Kidney (tissue), 13 donors: ENCODE measurements at regions not wholly inside any gene's neighbourhood (a gene's known extent, or its start where the extent isn't known, plus 50 kb on each side); places are given as distances from the start of the nearest gene placed in this dataset.
A peak's percentile ranks its signal among the peaks of the same experiment; 100 is the strongest.

Experiments
- DNase-seq, 5 donors: peaks; one replicate each; pipeline ENCODE4 v3.0.0-alpha.2; 2013 to 2020
- FAIRE-seq: peaks from 2 replicates; lab custom pipeline; 2012; peaks lifted over from hg19 to GRCh38; lab: Jason Lieb, UNC
- H3K27ac ChIP-seq, 2 donors: one replicate each; pipeline ENCODE4 v1.7.0; 2013; ENCODE audit warnings: low read depth in 2 of 2, low read length in 2 of 2, inconsistent platforms in 1 of 2
- H3K27me3 ChIP-seq: one replicate; pipeline ENCODE4 v1.7.1; 2013; ENCODE audit warnings: low read length, inconsistent platforms; ENCODE audit not compliant: control insufficient read depth, insufficient read depth
- H3K36me3 ChIP-seq, 3 donors: one replicate each; pipeline versions ENCODE4 v1.7.0 to v1.7.1; 2013; ENCODE audit warnings: low read length in 3 of 3, control low read depth in 1 of 3, inconsistent platforms in 1 of 3; ENCODE audit not compliant: insufficient read depth in 3 of 3, control insufficient read depth in 2 of 3
- H3K4me1 ChIP-seq, 3 donors: one replicate each; pipeline versions ENCODE4 v1.7.0 to v1.7.1; 2013; ENCODE audit warnings: low read length in 3 of 3, inconsistent platforms in 1 of 3, low read depth in 1 of 3; ENCODE audit not compliant: control insufficient read depth in 2 of 3, insufficient read depth in 2 of 3
- H3K4me3 ChIP-seq, 3 donors: one replicate each; pipeline versions ENCODE4 v1.7.0 to v1.8.1; 2013; ENCODE audit warnings: low read length in 3 of 3, control low read depth in 1 of 3, inconsistent platforms in 1 of 3
- H3K9ac ChIP-seq, 3 donors: one replicate each; pipeline versions ENCODE4 v1.7.0 to v1.7.1; 2013; ENCODE audit warnings: low read length in 3 of 3, control low read depth in 1 of 3, inconsistent platforms in 1 of 3
- H3K9me3 ChIP-seq, 3 donors: one replicate each; pipeline versions ENCODE4 v1.7.0 to v1.7.1; 2013; ENCODE audit warnings: low read length in 3 of 3, control low read depth in 1 of 3, inconsistent platforms in 1 of 3; ENCODE audit not compliant: control insufficient read depth in 2 of 3, insufficient read depth in 1 of 3
- intact Hi-C: fragments of 100-400 bp; cut with DNase I; formaldehyde crosslinking; loops from one replicate; pipeline ENCODE4 v1.11.1; 2022
- TF ChIP-seq, protein P1 (sequence below): IDR thresholded peaks from 3 replicates; pipeline ENCODE4 v1.5.1; 2012; ENCODE audit warnings: mild to moderate bottlenecking, moderate library complexity, borderline replicate concordance; ENCODE audit not compliant: insufficient read depth; ENCODE audit errors: extremely low read depth
- donor health status: control.
- donor health status: control.
- donor health status: control.
- donor health status: control.
- donor health status: control.
- donor health status: DM: yes; HTN: yes; CAD: no.
- donor health status: Normal renal cell carcinoma (clear cell type).

DNA sequence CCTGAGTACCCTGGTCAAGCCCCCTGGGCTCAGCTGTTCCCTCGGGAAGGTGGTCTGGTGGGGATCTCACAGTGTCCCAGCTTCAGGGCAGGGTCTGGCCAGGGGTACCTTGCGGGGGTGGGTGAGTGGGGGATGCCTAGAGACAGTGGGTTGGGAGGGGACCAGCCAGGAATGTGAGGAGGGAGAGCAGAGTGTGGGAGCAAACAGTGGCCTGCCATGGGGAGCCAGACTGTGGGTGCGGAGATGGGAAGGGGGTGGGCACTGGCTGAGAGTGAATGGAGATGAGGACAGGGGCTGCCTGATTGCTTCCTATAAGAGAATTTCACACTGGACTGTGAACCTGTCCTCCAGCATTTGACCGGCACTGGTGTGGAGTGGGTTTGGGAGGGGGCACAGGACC is 95.1 kb downstream of the VEGFA start:
- peaks cover 0 to 10% (median 2%) of the 10 kb centered on the region in 3 donors for H3K4me1 ChIP-seq
- H3K36me3 ChIP-seq = no peaks in the 10 kb centered on the region
- TF ChIP-seq, protein P1, sequence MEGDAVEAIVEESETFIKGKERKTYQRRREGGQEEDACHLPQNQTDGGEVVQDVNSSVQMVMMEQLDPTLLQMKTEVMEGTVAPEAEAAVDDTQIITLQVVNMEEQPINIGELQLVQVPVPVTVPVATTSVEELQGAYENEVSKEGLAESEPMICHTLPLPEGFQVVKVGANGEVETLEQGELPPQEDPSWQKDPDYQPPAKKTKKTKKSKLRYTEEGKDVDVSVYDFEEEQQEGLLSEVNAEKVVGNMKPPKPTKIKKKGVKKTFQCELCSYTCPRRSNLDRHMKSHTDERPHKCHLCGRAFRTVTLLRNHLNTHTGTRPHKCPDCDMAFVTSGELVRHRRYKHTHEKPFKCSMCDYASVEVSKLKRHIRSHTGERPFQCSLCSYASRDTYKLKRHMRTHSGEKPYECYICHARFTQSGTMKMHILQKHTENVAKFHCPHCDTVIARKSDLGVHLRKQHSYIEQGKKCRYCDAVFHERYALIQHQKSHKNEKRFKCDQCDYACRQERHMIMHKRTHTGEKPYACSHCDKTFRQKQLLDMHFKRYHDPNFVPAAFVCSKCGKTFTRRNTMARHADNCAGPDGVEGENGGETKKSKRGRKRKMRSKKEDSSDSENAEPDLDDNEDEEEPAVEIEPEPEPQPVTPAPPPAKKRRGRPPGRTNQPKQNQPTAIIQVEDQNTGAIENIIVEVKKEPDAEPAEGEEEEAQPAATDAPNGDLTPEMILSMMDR = no peak
- no peaks in the 10 kb centered on the region for H3K27me3 ChIP-seq
- no peaks in the 10 kb centered on the region for H3K9me3 ChIP-seq
- H3K27ac ChIP-seq = no peak overlapping the region
- H3K9ac ChIP-seq = no peak overlapping the region
- H3K4me3 ChIP-seq = no peak overlapping the region
- no peak for FAIRE-seq
- DNase-seq = peak in 2 of 5 donors; percentile 38
- intact Hi-C loops = no loop called here

DNA sequence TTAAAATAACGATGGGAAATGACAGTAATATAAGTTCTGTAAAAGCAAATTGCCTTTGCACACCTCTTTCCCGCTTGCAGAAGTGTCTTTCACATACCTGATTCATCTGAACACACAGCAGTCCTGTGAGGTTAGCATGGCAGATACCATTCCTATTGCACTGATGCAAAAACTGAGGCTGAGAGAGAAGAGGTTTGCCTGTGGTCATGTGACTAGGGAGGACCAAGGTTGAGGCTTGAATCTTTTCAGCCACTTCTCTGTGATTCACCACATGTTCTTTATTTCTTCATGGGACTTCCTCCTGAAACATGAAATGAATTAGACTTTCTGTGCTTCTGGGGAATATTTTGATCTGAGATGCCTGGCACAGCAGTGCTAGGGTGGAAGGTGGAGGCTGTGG is 92.9 kb downstream of the VEGFA start:
- peaks cover 0 to 10% (median 2%) of the 10 kb centered on the region in 3 donors for H3K4me1 ChIP-seq
- H3K27me3 ChIP-seq = no peaks in the 10 kb centered on the region
- DNase-seq = no peak
- H3K9me3 ChIP-seq = no peaks in the 10 kb centered on the region
- H3K36me3 ChIP-seq = no peaks in the 10 kb centered on the region
- no peak overlapping the region for H3K4me3 ChIP-seq
- intact Hi-C loops = no loop called here
- no peak overlapping the region for H3K9ac ChIP-seq
- H3K27ac ChIP-seq = no peak overlapping the region
- TF ChIP-seq, protein P1 = no peak
- FAIRE-seq = no peak

DNA sequence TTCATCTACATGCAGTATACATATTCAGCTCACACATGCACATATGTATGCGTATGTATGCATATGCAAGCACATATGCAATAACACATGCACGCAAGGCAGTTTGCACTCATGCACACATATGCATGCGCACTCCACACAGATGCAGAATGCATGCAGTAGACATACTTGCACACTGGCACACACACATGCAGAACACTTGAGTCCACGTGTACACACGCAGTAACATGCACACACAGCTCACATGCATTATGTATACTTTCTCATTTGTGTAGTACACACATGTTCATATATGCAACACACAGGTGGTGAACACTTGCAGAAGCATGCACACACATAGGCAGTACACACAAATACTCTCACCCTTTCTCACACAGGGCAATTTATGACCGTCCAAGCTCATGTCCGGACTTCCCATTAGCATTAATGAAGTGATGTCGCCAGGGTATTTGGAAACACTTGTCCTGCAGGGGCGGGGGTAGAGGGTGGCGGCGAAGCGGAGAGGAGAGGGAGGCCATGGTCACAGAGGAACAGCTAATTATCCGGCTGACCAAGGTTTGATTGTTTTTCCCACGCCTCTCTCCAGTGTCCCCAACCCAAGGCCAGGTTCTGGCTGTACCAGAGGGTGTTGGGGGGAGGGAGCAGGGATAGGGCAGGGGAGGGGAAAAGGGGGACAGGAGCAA is 91.3 kb downstream of the VEGFA start:
- H3K4me1 ChIP-seq = peaks cover 0 to 10% (median 2%) of the 10 kb centered on the region in 3 donors
- FAIRE-seq (no peak), DNase-seq (peak in 3 of 5 donors; percentile 60 to 72 (median 66))
- H3K27me3 ChIP-seq = no peaks in the 10 kb centered on the region
- no peaks in the 10 kb centered on the region for H3K9me3 ChIP-seq
- no peak overlapping the region for H3K9ac ChIP-seq
- intact Hi-C loops = no loop called here
- TF ChIP-seq, protein P1 = no peak
- no peak overlapping the region for H3K27ac ChIP-seq
- no peak overlapping the region for H3K4me3 ChIP-seq
- H3K36me3 ChIP-seq = no peaks in the 10 kb centered on the region

DNA sequence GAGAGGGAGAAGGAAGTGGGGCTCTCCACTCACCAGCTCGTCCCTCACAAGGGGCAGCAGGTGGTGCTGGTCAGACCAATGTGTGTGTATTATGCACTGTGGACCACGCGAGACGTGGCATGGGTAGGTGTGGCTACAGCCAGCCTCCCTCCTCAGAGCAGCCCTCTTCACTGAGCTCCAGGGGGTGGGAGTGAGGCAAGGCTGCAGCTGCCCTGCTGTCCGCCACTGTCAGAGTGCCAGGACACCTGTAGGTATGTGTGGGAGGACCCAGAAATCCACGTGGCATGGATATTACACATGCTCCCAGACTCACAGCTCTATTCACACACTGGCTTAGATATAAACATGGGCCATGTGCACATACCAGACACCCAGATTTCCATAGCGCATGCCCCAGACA is 90.3 kb downstream of the VEGFA start:
- DNase-seq (peak in 1 of 5 donors; percentile 71), FAIRE-seq (no peak)
- H3K27ac ChIP-seq = no peak overlapping the region
- TF ChIP-seq, protein P1 = no peak
- peaks cover 0 to 10% (median 0%) of the 10 kb centered on the region in 3 donors for H3K4me1 ChIP-seq
- no peaks in the 10 kb centered on the region for H3K9me3 ChIP-seq
- intact Hi-C loops = no loop called here
- no peak overlapping the region for H3K9ac ChIP-seq
- no peaks in the 10 kb centered on the region for H3K27me3 ChIP-seq
- H3K4me3 ChIP-seq = no peak overlapping the region
- no peaks in the 10 kb centered on the region for H3K36me3 ChIP-seq
